ENCODE measurements at regions not wholly inside any gene's neighbourhood (a gene's known extent, or its start where the extent isn't known, plus 50 kb on each side); places are given as distances from the start of the nearest gene placed in this dataset.

- TF ChIP-seq CTCF (IDR thresholded peaks at IDR 0.05) (no peak), EZH2 (IDR thresholded peaks at IDR 0.05; ENCODE audit: borderline replicate concordance, insufficient read depth, low read depth, low read length, poor library complexity, severe bottlenecking) (no peak)
These were observed 83.8 kb upstream of the SNTG2 start for GRCh38 chr2:866887-867286.
